Neutrophil (primary cell): ENCODE measurements at regions not wholly inside any gene's neighbourhood (a gene's known extent, or its start where the extent isn't known, plus 50 kb on each side); places are given as distances from the start of the nearest gene placed in this dataset.

Experiments
- H3K27ac ChIP-seq: fragments of 200-600 bp; sonication (generic); 2 replicates; pipeline ENCODE4 v1.5.1; 2016; ENCODE audit warnings: mild to moderate bottlenecking, moderate library complexity
- H3K27me3 ChIP-seq: fragments of 200-600 bp; sonication (generic); 2 replicates; pipeline ENCODE4 v1.6.0; 2016; ENCODE audit warnings: mild to moderate bottlenecking
- H3K36me3 ChIP-seq: fragments of 200-600 bp; sonication (generic); 2 replicates; pipeline ENCODE4 v1.5.1; 2017
- H3K4me1 ChIP-seq, 2 experiments: fragments of 200-600 bp in 1 of 2; sonication (generic) in 1 of 2; 1 replicate in 1 of 2; 2 replicates in 1 of 2; pipeline versions ENCODE4 v1.5.1 to v1.6.1; 2013 to 2016; ENCODE audit warnings: low read depth in 1 of 2, low read length in 1 of 2, mild to moderate bottlenecking in 1 of 2, moderate library complexity in 1 of 2; ENCODE audit not compliant: control insufficient read depth in 1 of 2, insufficient read depth in 1 of 2
- H3K4me3 ChIP-seq, 2 experiments: fragments of 200-600 bp in 1 of 2; sonication (generic) in 1 of 2; 1 replicate in 1 of 2; 2 replicates in 1 of 2; pipeline ENCODE4 v1.5.1; 2013 to 2016; ENCODE audit warnings: low read depth in 1 of 2, low read length in 1 of 2, mild to moderate bottlenecking in 1 of 2, moderate library complexity in 1 of 2
- H3K9me3 ChIP-seq: fragments of 200-600 bp; sonication (generic); 2 replicates; pipeline ENCODE4 v1.5.1; 2016
- TF ChIP-seq, protein P1 (sequence below): fragments of 200-600 bp; sonication (generic); IDR thresholded peaks from 2 replicates; pipeline ENCODE4 v1.5.1; 2016; ENCODE audit warnings: antibody characterized with exemption

DNA sequence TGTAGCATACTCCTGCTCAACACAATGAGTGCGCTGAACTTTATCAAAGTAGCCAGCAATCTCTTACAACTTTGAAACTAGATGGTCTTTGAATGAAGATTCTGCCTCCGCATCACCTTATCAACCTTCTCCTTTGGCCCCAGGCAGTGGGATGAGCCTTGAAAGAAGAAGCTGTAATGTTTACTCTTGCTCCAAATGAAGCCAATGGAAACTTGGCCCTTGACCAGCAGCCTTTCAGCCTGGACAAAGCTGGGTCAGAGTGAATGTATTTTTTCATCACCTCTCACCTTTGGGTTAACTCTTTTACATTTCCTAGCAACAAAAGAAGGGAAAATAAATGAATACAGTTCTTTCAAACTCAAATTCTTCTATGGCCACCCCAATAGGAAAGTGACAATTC is 359.1 kb downstream of the KCNA4 start:
- TF ChIP-seq, protein P1, sequence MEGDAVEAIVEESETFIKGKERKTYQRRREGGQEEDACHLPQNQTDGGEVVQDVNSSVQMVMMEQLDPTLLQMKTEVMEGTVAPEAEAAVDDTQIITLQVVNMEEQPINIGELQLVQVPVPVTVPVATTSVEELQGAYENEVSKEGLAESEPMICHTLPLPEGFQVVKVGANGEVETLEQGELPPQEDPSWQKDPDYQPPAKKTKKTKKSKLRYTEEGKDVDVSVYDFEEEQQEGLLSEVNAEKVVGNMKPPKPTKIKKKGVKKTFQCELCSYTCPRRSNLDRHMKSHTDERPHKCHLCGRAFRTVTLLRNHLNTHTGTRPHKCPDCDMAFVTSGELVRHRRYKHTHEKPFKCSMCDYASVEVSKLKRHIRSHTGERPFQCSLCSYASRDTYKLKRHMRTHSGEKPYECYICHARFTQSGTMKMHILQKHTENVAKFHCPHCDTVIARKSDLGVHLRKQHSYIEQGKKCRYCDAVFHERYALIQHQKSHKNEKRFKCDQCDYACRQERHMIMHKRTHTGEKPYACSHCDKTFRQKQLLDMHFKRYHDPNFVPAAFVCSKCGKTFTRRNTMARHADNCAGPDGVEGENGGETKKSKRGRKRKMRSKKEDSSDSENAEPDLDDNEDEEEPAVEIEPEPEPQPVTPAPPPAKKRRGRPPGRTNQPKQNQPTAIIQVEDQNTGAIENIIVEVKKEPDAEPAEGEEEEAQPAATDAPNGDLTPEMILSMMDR: no peak
- Histone ChIP-seq H3K27me3 (no peaks in the 10 kb centered on the region), H3K27ac (no peak overlapping the region), H3K4me1 (no peaks in the 10 kb centered on the region), H3K36me3 (no peaks in the 10 kb centered on the region), H3K9me3 (no peaks in the 10 kb centered on the region), H3K4me3 (no peak overlapping the region)

DNA sequence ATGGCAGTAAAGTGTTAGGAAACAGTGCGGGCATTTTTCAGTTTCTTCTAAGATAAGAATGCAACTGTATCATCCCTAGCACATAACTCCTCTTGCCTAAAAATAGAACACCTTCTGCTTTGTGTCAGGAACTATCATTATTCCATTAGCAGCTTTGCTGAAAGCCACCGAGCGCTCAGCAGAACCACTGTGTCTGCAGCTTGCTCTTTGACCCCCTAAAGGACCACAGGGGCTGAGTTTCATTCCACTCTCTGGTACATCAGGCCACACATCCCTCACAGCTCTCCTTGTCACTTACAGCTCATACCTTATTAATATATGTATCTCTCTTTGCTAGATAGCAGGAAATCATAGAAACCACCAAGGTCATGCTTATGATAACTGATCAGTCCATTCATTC is 360.2 kb downstream of the KCNA4 start:
- no peaks in the 10 kb centered on the region for H3K4me1 ChIP-seq
- no peaks in the 10 kb centered on the region for H3K36me3 ChIP-seq
- no peak overlapping the region for H3K4me3 ChIP-seq
- TF ChIP-seq, protein P1: no peak
- no peaks in the 10 kb centered on the region for H3K27me3 ChIP-seq
- no peak overlapping the region for H3K27ac ChIP-seq
- H3K9me3 ChIP-seq: no peaks in the 10 kb centered on the region

DNA sequence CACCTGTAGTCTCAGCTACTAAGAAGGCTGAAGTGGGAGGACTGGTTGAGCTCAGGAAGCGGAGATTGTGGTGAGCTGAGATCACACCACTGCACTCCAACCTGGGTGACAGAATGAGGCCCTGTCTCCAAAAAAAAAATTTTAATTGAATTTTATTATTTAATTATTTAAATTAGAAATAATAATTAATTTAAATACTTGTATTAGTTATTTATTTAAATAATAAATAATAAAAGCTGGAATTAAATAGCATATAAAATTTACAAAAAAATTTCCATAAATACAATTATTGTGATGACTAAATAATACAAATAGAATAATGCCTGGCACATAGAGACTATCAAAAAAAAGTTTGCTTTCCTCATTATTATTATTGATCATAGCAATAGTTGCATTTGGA is 371.5 kb downstream of the KCNA4 start:
- Histone ChIP-seq H3K27me3 (no peaks in the 10 kb centered on the region), H3K9me3 (no peaks in the 10 kb centered on the region), H3K4me1 (no peaks in the 10 kb centered on the region), H3K36me3 (no peaks in the 10 kb centered on the region), H3K27ac (no peak overlapping the region), H3K4me3 (no peak overlapping the region)
- TF ChIP-seq, protein P1: no peak

DNA sequence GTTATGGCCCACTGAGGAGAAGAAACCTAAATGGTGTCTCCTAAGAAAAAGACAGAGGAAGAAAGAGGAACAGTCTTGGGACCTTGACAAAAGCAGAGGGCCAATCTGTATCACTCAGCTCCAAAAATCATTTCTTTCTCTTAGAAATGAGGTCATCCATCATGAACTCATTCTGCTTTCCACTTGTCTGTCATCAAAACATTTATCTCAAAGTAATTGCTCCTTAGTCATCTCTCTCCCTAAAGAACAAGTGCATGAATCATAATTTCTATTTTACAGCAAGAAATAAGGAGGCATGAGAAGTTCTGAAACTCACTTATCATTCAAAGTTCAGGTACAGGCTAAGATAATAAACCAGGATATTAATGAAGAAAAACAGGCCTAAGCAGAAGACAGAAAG is 375.6 kb downstream of the KCNA4 start:
- Histone ChIP-seq H3K4me1 (no peaks in the 10 kb centered on the region), H3K4me3 (no peak overlapping the region), H3K27ac (no peak overlapping the region), H3K9me3 (no peaks in the 10 kb centered on the region), H3K36me3 (no peaks in the 10 kb centered on the region), H3K27me3 (no peaks in the 10 kb centered on the region)
- TF ChIP-seq, protein P1: no peak

DNA sequence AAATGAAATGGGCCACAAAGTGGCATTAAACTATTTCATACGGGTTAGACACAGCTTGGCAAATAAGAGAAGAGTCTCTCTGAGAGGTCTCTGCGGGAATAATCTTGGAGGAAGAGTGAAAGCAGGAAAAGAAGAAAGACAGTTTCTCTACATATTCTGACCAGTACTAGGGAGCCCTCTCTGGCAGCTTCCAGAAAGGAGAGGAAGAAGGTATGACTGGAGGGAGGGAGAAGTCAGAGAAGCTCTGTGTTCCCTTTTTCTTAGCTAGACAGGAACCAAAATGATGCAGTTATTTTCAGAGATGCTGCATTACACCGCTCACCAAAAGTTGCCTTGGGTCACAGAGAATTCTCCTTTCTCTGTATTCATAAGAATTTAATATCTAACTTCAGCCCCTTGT is 382.1 kb downstream of the KCNA4 start:
- H3K27me3 ChIP-seq: no peaks in the 10 kb centered on the region
- no peak overlapping the region for H3K4me3 ChIP-seq
- H3K36me3 ChIP-seq: no peaks in the 10 kb centered on the region
- H3K4me1 ChIP-seq: no peaks in the 10 kb centered on the region
- no peak overlapping the region for H3K27ac ChIP-seq
- TF ChIP-seq, protein P1: no peak
- no peaks in the 10 kb centered on the region for H3K9me3 ChIP-seq

DNA sequence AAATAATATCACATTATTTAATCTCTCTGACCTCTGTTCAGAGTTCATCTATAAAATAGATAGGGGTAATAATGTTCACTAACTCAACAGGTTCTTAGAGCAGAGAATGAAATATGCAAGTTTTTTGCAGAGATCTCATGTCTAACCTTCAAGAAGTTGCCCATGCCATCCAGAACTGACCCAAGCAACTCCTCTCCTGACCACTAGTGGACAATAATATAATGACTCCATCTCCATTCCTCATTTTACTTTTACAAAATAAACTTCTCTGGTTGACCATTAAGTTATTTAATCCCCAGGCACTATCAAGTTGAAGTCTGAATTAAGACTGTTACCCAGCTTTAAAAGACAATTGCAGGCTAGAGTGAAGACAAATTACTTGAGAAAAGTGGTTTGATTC is 382.6 kb downstream of the KCNA4 start:
- Histone ChIP-seq H3K36me3 (no peaks in the 10 kb centered on the region), H3K27ac (no peak overlapping the region), H3K9me3 (no peaks in the 10 kb centered on the region), H3K27me3 (no peaks in the 10 kb centered on the region), H3K4me3 (no peak overlapping the region), H3K4me1 (no peaks in the 10 kb centered on the region)
- TF ChIP-seq, protein P1: no peak
